GM19372 (cell line): ENCODE measurements at regions not wholly inside any gene's neighbourhood (a gene's known extent, or its start where the extent isn't known, plus 50 kb on each side); places are given as distances from the start of the nearest gene placed in this dataset.

Source experiments
- ATAC-seq: cut with Tn5 transposase; IDR thresholded peaks from one replicate; pipeline ENCODE4 v1.9.1; 2021; ENCODE audit warnings: mild to moderate bottlenecking, low read depth, moderate library complexity; ENCODE audit not compliant: unreplicated experiment

DNA sequence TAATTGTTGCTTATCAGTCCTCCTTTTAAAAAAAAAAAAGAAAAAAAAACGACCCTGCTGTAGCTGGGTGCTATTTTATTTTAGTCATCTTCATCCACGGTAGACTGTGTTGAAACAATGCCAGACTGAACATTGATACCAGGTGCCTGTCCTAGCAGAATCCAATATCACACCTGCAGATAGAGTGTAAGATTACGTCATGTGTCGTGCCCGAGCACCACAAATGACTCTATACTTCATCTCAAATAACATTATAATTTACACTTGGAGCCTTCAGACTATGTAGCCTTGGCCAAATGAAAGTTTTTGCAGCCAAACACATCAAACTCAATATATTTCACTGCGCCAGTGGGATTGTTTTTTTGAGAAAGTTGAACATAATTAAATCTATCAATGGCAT, 410.6 kb downstream of the FGF9 start:
- ATAC-seq: no peak

- ATAC-seq: no peak
Observed at GRCh38 chr13:22082030-22082429, 411.2 kb downstream of the FGF9 start.

DNA sequence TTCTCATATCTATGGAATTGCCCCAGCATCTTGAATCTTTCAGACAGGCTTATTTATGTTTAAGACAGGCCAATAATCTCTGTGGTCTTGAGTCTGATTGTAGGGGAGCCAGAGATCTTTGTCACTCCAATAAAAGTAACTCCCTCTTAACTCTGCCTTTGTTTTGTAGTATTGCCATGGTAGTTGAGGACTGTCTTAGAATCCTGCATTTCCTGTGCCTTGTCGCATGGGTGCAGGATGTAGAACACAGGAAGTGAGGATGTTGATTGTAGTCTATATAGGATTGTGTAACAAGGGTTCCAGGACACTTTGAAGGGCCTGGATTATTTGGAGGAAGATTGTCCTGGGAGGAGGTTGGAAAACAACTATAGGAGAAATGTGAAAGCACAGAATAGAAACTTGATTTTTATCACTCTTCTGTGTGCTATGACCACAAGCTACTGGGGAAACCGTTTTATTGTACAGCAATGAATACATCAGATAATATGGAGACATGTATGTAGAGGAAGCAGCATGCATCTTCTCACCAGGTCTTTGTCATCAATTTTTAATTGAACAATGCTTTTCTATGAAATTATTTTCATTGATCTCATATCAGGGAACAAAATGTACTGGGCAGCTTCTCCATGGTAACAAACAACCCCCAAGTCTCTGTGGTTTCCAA, 411.7 kb downstream of the FGF9 start:
- ATAC-seq: no peak

DNA sequence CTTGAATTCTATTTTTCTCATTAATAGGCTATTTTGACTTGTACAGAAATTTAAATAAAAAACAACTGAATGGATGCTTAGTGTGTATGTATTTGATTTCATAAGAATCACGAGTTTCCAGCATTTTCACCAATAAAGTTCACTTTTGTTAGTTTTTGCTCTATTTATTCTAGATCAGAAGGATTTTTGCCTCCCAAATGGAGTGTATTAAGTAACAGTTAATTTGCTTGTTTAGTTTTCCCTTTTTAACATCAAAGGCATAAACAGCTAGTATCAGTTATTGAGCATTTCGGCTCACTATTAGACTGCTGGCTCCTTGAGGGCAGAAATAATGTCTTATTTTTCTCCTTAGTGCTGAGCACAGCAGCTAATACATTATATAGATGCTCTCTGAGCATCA, 414.1 kb downstream of the FGF9 start:
- ATAC-seq: no peak

- ATAC-seq: no peak
Observed at GRCh38 chr13:22086597-22087330, 415.9 kb downstream of the FGF9 start.

DNA sequence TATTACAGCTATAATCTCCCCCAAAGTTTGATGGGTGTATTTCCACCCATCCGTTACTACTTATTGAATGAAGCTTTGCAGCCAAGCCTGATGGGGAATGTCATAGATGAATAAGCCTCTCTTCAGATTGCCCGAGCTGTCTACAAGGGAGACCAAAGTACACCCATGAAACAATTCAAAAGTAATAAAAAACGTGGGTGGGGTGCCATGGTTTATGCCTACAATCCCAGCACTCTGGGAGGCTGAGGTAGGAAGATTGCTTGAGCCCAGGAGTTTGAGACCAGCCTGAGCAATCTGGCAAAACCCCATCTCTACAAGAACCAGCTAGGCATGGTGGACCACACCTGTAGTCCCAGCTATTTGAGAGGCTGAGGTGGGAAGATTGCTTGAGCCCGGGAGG, 419.2 kb downstream of the FGF9 start:
- no peak for ATAC-seq

- no peak for ATAC-seq
Observed at GRCh38 chr13:22091222-22091970, 420.5 kb downstream of the FGF9 start.

- no peak for ATAC-seq
Observed at GRCh38 chr13:22091971-22092300, 421.1 kb downstream of the FGF9 start.

GRCh38 chr13:22092791-22093560, 422.1 kb downstream of the FGF9 start:
- ATAC-seq: no peak

DNA sequence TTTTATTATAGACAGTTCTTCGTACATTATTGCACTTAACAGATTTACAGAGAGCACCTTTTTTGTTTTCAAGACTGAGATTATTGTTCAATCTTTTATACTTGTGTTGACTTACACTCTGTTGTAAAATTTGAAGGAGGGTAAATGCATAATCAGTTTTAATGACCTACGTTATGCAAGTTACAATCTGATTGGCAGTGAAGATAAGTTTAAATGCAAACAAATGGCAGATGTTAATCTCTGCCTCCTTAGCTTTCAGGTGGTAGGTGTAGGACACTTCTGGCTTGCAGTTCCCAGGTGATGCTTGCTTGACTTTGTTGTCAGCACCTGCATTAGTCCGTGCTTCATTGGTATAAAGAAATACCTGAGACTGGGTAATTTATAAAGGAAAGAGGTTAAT, 424.9 kb downstream of the FGF9 start:
- ATAC-seq: no peak

- ATAC-seq: no peak
Observed at GRCh38 chr13:22099585-22099984, 428.7 kb downstream of the FGF9 start.

DNA sequence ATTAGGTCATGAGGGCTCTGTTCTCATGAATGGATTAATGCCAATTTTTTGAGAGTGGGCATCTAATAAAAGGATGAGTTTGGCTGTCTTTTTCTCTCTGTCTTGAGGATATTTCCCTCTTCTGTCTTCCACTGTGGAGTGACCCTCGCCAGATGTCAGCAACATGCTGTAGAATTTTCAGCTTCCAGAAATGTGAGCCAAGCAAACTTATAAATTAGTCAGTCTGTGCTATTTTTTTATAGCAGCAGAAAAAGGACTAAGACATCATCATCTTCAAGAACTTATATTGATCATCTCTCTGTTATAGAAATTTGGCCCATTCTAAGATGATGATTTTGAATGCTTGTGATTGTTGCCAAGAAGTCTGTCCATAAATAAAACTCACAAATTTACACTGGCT, 431.4 kb downstream of the FGF9 start:
- ATAC-seq: no peak

DNA sequence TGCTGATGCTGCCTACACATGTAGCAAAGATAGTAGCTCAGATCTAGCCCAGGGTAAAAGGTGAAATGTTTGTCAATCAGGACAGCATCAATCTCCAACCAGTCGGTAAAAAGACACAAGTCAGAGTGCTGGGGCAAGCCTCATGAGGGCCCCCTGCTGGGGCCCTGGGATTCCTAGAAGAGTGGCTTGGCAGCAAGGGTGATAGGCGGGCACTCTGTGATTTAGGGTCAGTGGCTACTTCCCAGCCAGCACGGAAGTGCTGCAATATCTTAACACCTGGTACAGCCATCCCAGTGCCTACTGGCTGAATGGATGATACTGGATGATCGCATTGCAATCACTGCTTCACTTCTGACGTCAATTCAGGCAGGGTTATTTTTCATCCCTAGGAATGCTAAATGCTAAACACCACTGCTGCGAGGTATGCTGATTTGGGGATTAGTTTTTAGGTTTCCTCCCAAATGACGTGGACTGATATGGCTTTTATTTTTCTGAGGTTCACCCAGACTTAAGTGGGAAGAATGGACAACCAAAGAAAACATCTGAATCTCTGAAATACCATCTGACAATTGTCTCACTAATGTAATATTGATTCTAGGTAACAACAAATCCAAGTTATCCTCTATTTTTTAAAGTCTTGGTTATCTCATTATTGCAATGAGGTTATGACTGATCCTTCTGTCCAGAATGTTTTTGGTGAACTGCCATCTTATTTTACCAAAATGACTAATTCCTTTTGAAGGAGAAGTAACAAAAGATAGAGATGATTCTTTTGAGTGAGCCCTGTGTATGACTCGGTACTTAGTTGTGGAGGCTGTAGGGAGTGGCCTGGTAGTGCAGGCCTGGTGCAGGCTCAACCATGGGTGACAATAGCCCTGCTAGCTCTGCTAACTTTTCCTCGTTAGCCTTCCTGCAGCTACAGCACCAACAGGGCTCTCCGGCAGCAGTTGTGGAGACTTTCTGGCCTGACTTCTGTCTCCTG, 432.5 kb downstream of the FGF9 start:
- no peak for ATAC-seq

DNA sequence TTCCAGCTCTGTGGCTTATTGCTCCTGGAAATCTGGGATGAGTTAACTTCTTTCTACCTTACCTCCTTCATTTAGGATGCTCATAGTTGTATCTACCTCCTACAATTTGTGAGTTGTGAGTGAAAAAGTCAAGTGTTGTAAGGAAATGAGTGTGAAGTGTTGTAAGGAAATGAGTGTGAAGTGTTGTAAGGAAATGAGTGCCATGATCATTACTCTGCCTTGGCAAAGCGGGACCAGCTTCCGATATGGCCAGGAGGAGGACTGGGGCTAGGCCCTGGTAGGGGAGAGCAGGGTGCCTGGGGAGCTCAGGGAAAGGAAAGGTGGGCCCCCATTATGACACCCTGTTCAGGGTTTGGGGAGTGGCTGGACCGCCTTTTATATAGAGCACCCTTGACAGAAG, 435.2 kb downstream of the FGF9 start:
- ATAC-seq: no peak

DNA sequence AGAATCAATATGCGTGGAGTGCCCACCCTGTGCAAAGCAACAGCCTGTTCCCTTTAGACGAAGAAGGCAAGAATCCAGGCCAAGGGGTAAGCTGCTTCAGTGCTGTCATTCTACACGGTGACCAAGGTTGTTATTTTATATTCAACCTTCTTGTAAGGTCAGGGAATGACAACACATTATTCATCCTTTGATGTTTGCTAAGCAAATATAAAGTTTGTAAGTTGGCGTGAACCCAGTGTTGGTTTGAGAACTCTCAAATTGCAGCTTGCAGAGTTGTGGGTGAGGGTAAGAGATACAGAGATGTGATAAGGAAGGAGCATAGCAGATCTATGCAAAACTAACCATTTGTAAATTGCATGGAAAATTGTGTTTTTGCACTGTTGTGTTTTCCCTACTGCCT, 436.7 kb downstream of the FGF9 start:
- no peak for ATAC-seq

DNA sequence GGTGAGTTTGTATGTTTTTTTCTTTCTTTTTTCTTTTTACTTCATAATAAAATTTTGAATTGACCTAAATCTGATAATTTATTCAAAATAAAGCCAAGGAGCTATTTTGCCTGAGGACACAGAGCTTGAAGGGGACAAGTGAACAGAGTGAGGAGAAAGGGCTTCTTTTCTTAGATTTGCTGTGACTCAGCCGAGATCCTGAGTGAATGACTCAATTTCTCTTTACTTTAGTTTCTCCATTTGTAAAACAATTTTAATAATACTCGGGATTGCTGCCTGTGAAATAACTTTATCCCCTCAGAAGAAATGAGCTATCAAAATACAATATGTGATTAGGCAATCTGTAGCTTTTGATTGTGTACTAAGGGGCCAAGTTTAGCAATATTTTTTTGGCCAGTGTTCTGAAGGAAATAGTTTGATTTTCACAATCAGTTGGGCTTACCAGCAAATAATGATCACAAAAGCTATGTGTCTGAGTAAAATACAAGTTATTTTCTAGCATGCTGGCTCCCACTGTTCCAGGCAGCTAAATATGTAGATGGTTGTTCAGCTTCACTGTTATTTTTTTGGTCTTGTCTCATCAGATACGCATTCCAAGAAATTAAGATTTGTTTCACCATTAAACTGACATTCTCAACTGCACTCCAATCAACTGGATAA, 437.5 kb downstream of the FGF9 start:
- no peak for ATAC-seq

GRCh38 chr13:22108979-22109378, 438.1 kb downstream of the FGF9 start:
- ATAC-seq: no peak

DNA sequence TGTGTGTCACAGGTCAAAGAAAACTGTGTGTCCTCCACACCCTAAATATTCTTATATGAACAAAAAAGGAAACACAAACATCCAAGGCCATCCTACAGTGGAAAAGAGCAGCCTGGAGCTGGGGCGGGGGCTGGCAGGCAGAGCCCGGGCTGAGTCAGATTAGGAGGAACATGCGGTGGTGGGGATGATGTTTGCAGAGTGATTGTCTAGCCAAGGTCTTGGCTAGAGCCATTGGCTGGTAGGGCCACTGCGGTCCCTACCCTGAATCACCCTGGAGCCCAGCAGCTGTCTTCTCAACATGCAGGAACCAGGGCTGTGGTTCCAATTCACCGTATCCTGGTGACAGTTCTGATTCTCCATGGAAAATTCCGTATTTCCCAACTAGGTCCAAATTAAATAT, 439.5 kb downstream of the FGF9 start:
- ATAC-seq: no peak

DNA sequence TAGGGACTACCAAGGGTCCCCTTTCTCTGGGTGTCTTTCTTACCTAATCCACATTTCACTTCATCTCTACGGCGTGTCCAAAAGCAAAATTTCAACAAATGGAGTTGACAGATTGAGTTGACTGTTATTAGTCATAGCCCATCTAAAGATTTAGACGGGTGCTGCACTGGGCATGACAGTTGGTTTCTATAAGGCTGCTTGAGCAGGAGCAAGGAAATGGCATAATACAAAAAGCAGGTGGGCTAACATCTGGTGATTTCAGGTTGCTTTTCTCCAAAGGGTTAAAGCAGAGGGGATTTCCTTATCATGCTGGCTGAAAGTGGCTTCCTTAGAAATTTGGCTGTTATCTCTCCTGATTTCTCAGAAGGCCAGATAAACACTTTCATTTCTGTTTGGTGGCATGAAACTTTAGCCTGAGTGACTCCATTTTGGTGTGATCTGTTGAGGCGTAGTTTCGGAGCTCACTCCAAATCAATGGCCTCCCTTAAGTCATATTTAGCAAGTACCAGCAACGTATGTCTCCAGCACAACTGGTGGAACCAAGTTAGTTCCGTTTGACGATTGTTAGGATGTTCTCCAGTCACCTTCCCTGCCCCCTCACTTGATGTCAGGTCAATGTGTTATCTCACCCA, 440.4 kb downstream of the FGF9 start:
- no peak for ATAC-seq
